GM19023 (cell line): ENCODE measurements at regions not wholly inside any gene's neighbourhood (a gene's known extent, or its start where the extent isn't known, plus 50 kb on each side); places are given as distances from the start of the nearest gene placed in this dataset.
"Not testable (repeated sequence)": the region's sequence is repeated elsewhere in the genome, so short reads cannot be mapped to it uniquely, and the experiment has no call there.

Experiments
- ATAC-seq: cut with Tn5 transposase; IDR thresholded peaks from one replicate; pipeline ENCODE4 v1.9.1; 2021; ENCODE audit warnings: mild to moderate bottlenecking, moderate library complexity; ENCODE audit not compliant: unreplicated experiment

GRCh38 chr17:37859451-37859850 lies 64.8 kb upstream of the TBC1D3K start:
- no peak for ATAC-seq

- ATAC-seq, result not testable (repeated sequence)
These were observed 65.8 kb upstream of the TBC1D3K start for GRCh38 chr17:37858391-37858790.

GRCh38 chr17:37856245-37856644 lies 68.0 kb upstream of the TBC1D3K start:
- ATAC-seq, result no peak

- no peak for ATAC-seq
These were observed 74.6 kb upstream of the TBC1D3K start for GRCh38 chr17:37849617-37849972.

GRCh38 chr17:37848690-37849616 lies 75.3 kb upstream of the TBC1D3K start:
- no peak for ATAC-seq

GRCh38 chr17:37847811-37848331 lies 76.3 kb upstream of the TBC1D3K start:
- ATAC-seq, result no peak

GRCh38 chr17:37847102-37847501 lies 77.1 kb upstream of the TBC1D3K start:
- ATAC-seq, result no peak

- ATAC-seq, result no peak
These were observed 79.3 kb upstream of the TBC1D3K start for GRCh38 chr17:37844977-37845293.

GRCh38 chr17:37844158-37844976 lies 79.8 kb upstream of the TBC1D3K start:
- ATAC-seq, result peak; percentile 78

- no peak for ATAC-seq
These were observed 81.8 kb upstream of the TBC1D3K start for GRCh38 chr17:37842401-37842800.

GRCh38 chr17:37841232-37841631 lies 83.0 kb upstream of the TBC1D3K start:
- ATAC-seq, result no peak

GRCh38 chr17:37840576-37840975 lies 83.6 kb upstream of the TBC1D3K start:
- ATAC-seq, result no peak

GRCh38 chr17:37839196-37839978 lies 84.8 kb upstream of the TBC1D3K start:
- ATAC-seq, result no peak

- ATAC-seq, result no peak
These were observed 85.9 kb upstream of the TBC1D3K start for GRCh38 chr17:37838276-37838675.

- no peak for ATAC-seq
These were observed 87.6 kb upstream of the TBC1D3K start for GRCh38 chr17:37836593-37836992.

GRCh38 chr17:37834168-37834567 lies 89.3 kb upstream of the HNF1B start:
- ATAC-seq, result no peak

- ATAC-seq, result peak; percentile 56
These were observed 88.5 kb upstream of the HNF1B start for GRCh38 chr17:37833237-37833859.

- no peak for ATAC-seq
These were observed 87.1 kb upstream of the HNF1B start for GRCh38 chr17:37831986-37832385.

GRCh38 chr17:37831492-37831891 lies 86.6 kb upstream of the HNF1B start:
- no peak for ATAC-seq

- ATAC-seq, result no peak
These were observed 85.5 kb upstream of the HNF1B start for GRCh38 chr17:37830151-37830993.
